Neural progenitor cell (in vitro differentiated cells): ENCODE measurements at regions not wholly inside any gene's neighbourhood (a gene's known extent, or its start where the extent isn't known, plus 50 kb on each side); places are given as distances from the start of the nearest gene placed in this dataset.
"Not testable (repeated sequence)": the region's sequence is repeated elsewhere in the genome, so short reads cannot be mapped to it uniquely, and the experiment has no call there.

ENCODE experiments used
- DNase-seq: peaks from one replicate; pipeline ENCODE4 v3.0.0-alpha.2; 2016; ENCODE audit warnings: low spot score
- H2AFZ ChIP-seq: fragments of 200-600 bp; sonication (generic); replicated peaks from 2 replicates; pipeline ENCODE4 v1.6.1; 2016; ENCODE audit warnings: antibody characterized with exemption
- H3F3A ChIP-seq: fragments of 200-600 bp; sonication (generic); 2 replicates; pipeline ENCODE4 v1.6.1; 2016; ENCODE audit warnings: antibody characterized with exemption, low read depth
- H3K27ac ChIP-seq: fragments of 200-600 bp; sonication (generic); 2 replicates; pipeline ENCODE4 v1.5.1; 2016; ENCODE audit warnings: mild to moderate bottlenecking
- H3K27me3 ChIP-seq: fragments of 200-600 bp; sonication (generic); 2 replicates; pipeline ENCODE4 v1.6.1; 2016; ENCODE audit warnings: mild to moderate bottlenecking, moderate library complexity
- H3K36me3 ChIP-seq: fragments of 200-600 bp; sonication (generic); 2 replicates; pipeline ENCODE4 v1.5.1; 2016
- H3K4me1 ChIP-seq: fragments of 200-600 bp; sonication (generic); 2 replicates; pipeline ENCODE4 v1.6.1; 2016; ENCODE audit warnings: mixed run types
- H3K4me2 ChIP-seq: fragments of 200-600 bp; sonication (generic); 2 replicates; pipeline ENCODE4 v1.6.1; 2016
- H3K4me3 ChIP-seq: fragments of 200-600 bp; sonication (generic); 2 replicates; pipeline ENCODE4 v1.5.1; 2016
- H3K79me2 ChIP-seq: fragments of 200-600 bp; sonication (generic); 2 replicates; pipeline ENCODE4 v1.6.1; 2016; ENCODE audit warnings: low read depth
- H3K9ac ChIP-seq: fragments of 200-600 bp; sonication (generic); 2 replicates; pipeline ENCODE4 v1.6.1; 2016
- H3K9me3 ChIP-seq: fragments of 200-600 bp; sonication (generic); 2 replicates; pipeline ENCODE4 v1.5.1; 2016; ENCODE audit warnings: low read depth
- H4K20me1 ChIP-seq: fragments of 200-600 bp; sonication (generic); 2 replicates; pipeline ENCODE4 v1.6.1; 2016; ENCODE audit warnings: low read depth
- H3K27ac Mint-ChIP-seq: 3 replicates; pipeline ENCODE4 v1.8.0; 2021; ENCODE audit warnings: mixed read lengths
- H3K27me3 Mint-ChIP-seq: 2 replicates; pipeline ENCODE4 v1.8.0; 2022; ENCODE audit warnings: low read depth, mild to moderate bottlenecking, inconsistent platforms, moderate library complexity, mixed read lengths; ENCODE audit not compliant: insufficient read depth
- H3K36me3 Mint-ChIP-seq: 3 replicates; pipeline ENCODE4 v1.8.0; 2021; ENCODE audit warnings: mixed read lengths
- H3K4me1 Mint-ChIP-seq: 3 replicates; pipeline ENCODE4 v1.8.0; 2021; ENCODE audit warnings: mixed read lengths
- H3K4me3 Mint-ChIP-seq: 3 replicates; pipeline ENCODE4 v1.8.0; 2021; ENCODE audit warnings: mild to moderate bottlenecking, moderate library complexity, mixed read lengths
- H3K9me3 Mint-ChIP-seq: 3 replicates; pipeline ENCODE4 v1.8.0; 2020; ENCODE audit warnings: mixed read lengths
- EZH2 ChIP-seq: fragments of 200-600 bp; sonication (generic); IDR thresholded peaks from 2 replicates; pipeline ENCODE4 v1.6.1; 2017; ENCODE audit warnings: antibody characterized with exemption, mild to moderate bottlenecking, moderate library complexity
- EZH2phosphoT487 ChIP-seq: fragments of 200-600 bp; sonication (generic); IDR thresholded peaks from 2 replicates; pipeline ENCODE4 v1.6.1; 2017; ENCODE audit warnings: antibody characterized with exemption
- TF ChIP-seq, protein P1 (sequence below): fragments of 200-600 bp; sonication (generic); IDR thresholded peaks from 2 replicates; pipeline ENCODE4 v1.5.1; 2017; ENCODE audit warnings: antibody characterized with exemption, mild to moderate bottlenecking

DNA sequence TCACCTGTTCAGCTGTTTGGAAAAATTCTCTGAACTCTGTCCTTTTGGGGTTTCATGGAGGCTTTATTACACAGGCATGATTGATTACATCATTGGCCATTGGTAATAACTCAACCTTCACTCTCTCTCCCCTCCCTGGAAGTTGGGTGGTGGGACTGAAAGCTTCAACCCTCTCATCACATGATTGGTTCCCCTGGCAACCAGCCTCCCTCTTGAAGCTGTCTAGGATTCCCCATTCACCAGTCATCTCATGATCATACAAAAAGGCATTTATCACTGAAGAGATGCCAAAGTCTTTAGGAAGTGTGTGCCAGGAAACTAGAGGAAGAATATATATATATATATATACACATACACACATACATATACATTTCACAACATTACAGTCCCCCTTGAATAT lies 228.5 kb downstream of the ZNF326 start:
- Mint-ChIP-seq H3K27me3 (peaks cover 3% of the 10 kb centered on the region), H3K4me3 (no peak overlapping the region), H3K4me1 (peaks cover 19% of the 10 kb centered on the region), H3K27ac (no peak overlapping the region), H3K36me3 (peaks cover 11% of the 10 kb centered on the region), H3K9me3 (peaks cover 35% of the 10 kb centered on the region)
- no peaks in the 10 kb centered on the region for H4K20me1 ChIP-seq
- no peak overlapping the region for H3K9ac ChIP-seq
- no peaks in the 10 kb centered on the region for H3K27me3 ChIP-seq
- peaks cover 2% of the 10 kb centered on the region for H3F3A ChIP-seq
- no peak overlapping the region for H3K27ac ChIP-seq
- no peaks in the 10 kb centered on the region for H3K36me3 ChIP-seq
- TF ChIP-seq EZH2phosphoT487: no peak
- TF ChIP-seq EZH2: no peak
- TF ChIP-seq, protein P1, sequence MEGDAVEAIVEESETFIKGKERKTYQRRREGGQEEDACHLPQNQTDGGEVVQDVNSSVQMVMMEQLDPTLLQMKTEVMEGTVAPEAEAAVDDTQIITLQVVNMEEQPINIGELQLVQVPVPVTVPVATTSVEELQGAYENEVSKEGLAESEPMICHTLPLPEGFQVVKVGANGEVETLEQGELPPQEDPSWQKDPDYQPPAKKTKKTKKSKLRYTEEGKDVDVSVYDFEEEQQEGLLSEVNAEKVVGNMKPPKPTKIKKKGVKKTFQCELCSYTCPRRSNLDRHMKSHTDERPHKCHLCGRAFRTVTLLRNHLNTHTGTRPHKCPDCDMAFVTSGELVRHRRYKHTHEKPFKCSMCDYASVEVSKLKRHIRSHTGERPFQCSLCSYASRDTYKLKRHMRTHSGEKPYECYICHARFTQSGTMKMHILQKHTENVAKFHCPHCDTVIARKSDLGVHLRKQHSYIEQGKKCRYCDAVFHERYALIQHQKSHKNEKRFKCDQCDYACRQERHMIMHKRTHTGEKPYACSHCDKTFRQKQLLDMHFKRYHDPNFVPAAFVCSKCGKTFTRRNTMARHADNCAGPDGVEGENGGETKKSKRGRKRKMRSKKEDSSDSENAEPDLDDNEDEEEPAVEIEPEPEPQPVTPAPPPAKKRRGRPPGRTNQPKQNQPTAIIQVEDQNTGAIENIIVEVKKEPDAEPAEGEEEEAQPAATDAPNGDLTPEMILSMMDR: no peak
- H2AFZ ChIP-seq: no peak overlapping the region
- H3K79me2 ChIP-seq: no peaks in the 10 kb centered on the region
- peaks cover 22% of the 10 kb centered on the region for H3K4me1 ChIP-seq
- no peak overlapping the region for H3K4me2 ChIP-seq
- H3K9me3 ChIP-seq: no peaks in the 10 kb centered on the region
- no peak for DNase-seq
- no peak overlapping the region for H3K4me3 ChIP-seq

DNA sequence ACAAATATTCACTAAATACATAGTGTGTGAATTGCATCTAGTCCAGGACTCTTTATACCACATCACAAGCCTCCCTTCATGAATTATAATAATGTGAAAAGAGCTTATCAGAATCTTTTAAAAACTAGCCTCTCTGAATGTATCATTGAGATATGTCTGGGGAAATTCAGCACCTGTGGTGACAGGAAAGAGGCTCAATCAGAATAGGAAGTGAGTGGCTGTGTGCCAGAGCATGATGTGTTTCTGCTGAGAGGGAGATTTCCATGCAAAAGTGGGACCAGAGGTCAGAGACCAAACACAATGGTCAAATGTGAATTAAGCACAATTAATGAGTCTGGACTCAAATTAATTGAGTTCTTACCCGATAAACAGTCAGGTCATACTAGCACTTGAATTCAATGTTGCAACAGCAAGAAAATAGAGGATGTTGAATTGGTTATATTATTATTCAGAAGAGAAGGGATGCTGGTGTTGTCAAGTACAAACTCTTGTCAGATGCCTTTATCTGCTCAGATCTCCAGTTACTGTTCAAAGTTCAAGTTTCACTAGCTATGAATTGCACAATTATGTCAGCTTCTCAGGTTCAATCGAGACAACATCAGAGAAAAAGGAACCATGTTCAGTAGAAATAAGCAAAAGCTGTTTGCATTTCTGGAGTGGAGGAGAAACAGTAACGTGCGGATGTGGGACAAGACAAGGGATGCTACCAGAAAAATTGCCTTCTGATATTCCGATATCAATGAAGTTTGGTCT lies 226.2 kb downstream of the ZNF326 start:
- no peaks in the 10 kb centered on the region for H3K9me3 ChIP-seq
- Mint-ChIP-seq H3K4me1 (peaks cover 19% of the 10 kb centered on the region), H3K36me3 (peaks cover 11% of the 10 kb centered on the region), H3K27ac (no peak overlapping the region), H3K4me3 (peak overlapping the region; percentile 54), H3K9me3 (peaks cover 26% of the 10 kb centered on the region), H3K27me3 (peaks cover 3% of the 10 kb centered on the region)
- TF ChIP-seq, protein P1: no peak
- TF ChIP-seq EZH2phosphoT487 (no peak), EZH2 (no peak)
- H3K36me3 ChIP-seq: no peaks in the 10 kb centered on the region
- H3K4me2 ChIP-seq: peak overlapping the region; percentile 86
- H3K27me3 ChIP-seq: no peaks in the 10 kb centered on the region
- peaks cover 22% of the 10 kb centered on the region for H3K4me1 ChIP-seq
- H3K27ac ChIP-seq: no peak overlapping the region
- no peaks in the 10 kb centered on the region for H4K20me1 ChIP-seq
- no peaks in the 10 kb centered on the region for H3K79me2 ChIP-seq
- peak overlapping the region; percentile 47 for H3K4me3 ChIP-seq
- no peak overlapping the region for H2AFZ ChIP-seq
- H3F3A ChIP-seq: peaks cover 2% of the 10 kb centered on the region
- DNase-seq: no peak
- no peak overlapping the region for H3K9ac ChIP-seq

DNA sequence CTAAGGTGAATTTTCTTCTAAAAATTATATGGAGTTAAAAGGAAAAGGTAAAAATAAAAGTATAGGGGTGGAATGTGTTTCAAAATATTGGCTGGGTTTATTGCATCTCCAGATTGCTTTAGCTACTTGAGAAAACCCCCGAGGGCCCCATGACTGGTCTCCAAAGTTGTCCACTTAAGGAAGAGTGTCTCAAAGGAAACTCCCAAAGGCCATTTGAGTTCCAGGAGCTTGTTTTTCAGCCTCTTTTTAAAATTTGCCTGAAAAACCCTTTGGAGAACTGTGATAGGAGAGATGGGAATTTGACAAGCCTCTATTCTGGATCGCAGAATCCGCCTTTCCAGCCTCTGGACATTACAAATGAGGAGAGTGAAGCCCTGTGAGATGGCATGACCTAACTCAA lies 225.6 kb downstream of the ZNF326 start:
- no peak for DNase-seq
- Histone ChIP-seq H3K36me3 (no peaks in the 10 kb centered on the region), H3K9me3 (no peaks in the 10 kb centered on the region), H3K9ac (no peak overlapping the region), H3K4me1 (peaks cover 22% of the 10 kb centered on the region), H3F3A (peaks cover 2% of the 10 kb centered on the region), H3K27ac (no peak overlapping the region), H4K20me1 (no peaks in the 10 kb centered on the region), H3K27me3 (no peaks in the 10 kb centered on the region), H3K4me2 (peak overlapping the region; percentile 86), H3K4me3 (peak overlapping the region; percentile 47), H2AFZ (no peak overlapping the region), H3K79me2 (no peaks in the 10 kb centered on the region)
- Mint-ChIP-seq H3K4me3 (peak overlapping the region; percentile 89), H3K4me1 (peaks cover 19% of the 10 kb centered on the region), H3K9me3 (peaks cover 20% of the 10 kb centered on the region), H3K27ac (no peak overlapping the region), H3K36me3 (peaks cover 11% of the 10 kb centered on the region), H3K27me3 (peaks cover 3% of the 10 kb centered on the region)
- TF ChIP-seq, protein P1: no peak
- TF ChIP-seq EZH2 (no peak), EZH2phosphoT487 (no peak)

DNA sequence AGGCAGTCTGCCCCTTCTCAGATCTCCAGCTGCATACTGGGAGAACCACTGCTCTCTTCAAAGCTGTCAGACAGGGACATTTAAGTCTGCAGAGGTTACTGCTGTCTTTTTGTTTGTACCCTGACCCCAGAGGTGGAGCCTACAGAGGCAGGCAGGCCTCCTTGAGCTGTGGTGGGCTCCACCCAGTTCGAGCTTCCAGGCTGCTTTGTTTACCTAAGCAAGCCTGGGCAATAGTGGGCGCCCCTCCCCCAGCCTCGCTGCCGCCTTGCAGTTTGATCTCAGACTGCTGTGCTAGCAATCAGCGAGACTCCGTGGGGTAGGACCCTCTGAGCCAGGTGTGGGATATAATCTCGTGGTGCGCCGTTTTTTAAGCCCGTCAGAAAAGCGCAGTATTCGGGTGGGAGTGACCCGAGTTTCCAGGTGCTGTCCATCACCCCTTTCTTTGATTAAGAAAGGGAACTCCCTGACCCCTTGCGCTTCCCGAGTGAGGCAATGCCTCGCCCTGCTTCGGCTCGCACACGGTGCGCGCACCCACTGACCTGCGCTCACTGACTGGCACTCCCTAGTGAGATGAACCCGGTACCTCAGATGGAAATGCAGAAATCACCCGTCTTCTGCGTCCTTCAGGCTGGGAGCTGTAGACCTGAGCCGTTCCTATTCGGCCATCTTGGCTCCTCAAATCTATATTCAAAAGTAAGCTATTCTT lies 224.4 kb downstream of the ZNF326 start:
- not testable (repeated sequence) for H3K27me3 Mint-ChIP-seq, H3F3A ChIP-seq, H4K20me1 ChIP-seq, H3K9ac ChIP-seq, DNase-seq, H3K27me3 ChIP-seq, H3K79me2 ChIP-seq, H3K36me3 ChIP-seq, H3K36me3 Mint-ChIP-seq, H3K9me3 ChIP-seq, H3K27ac ChIP-seq
- Mint-ChIP-seq H3K4me3 (peak overlapping the region; percentile 89), H3K9me3 (peaks cover 12% of the 10 kb centered on the region), H3K4me1 (peaks cover 19% of the 10 kb centered on the region), H3K27ac (peak overlapping the region; percentile 99)
- peak overlapping the region; percentile 47 for H3K4me3 ChIP-seq
- H3K4me2 ChIP-seq: peak overlapping the region; percentile 86
- H3K4me1 ChIP-seq: peaks cover 22% of the 10 kb centered on the region
- H2AFZ ChIP-seq: peak overlapping the region; percentile 77
